NCI-H460 (cell line): ENCODE measurements at regions not wholly inside any gene's neighbourhood (a gene's known extent, or its start where the extent isn't known, plus 50 kb on each side); places are given as distances from the start of the nearest gene placed in this dataset.
"Not testable (repeated sequence)": the region's sequence is repeated elsewhere in the genome, so short reads cannot be mapped to it uniquely, and the experiment has no call there.

Source experiments
- DNase-seq: peaks from one replicate; pipeline ENCODE4 v3.0.0-alpha.2; 2016; ENCODE audit warnings: low read depth; ENCODE audit errors: extremely low read depth

DNA sequence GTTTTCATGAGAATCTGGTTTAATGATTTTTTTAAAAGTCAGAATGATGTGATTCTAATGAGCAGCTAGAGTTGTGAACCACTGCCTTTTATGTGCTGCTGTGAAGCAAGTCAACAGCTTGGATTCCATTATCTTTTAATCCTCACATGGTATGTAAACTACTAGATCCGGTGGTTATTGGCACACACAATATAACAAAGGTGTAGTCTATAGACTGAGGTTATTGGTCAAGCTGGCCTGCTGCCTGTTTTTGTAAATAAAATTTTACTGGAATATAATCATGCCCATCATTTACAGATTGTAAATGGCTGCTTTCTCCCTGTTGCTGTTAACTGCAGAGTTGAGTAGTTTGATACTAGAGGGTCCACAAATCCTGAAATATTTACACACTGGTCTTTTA lies 103.1 kb downstream of the OTOL1 start:
- DNase-seq, result peak; percentile 17

DNA sequence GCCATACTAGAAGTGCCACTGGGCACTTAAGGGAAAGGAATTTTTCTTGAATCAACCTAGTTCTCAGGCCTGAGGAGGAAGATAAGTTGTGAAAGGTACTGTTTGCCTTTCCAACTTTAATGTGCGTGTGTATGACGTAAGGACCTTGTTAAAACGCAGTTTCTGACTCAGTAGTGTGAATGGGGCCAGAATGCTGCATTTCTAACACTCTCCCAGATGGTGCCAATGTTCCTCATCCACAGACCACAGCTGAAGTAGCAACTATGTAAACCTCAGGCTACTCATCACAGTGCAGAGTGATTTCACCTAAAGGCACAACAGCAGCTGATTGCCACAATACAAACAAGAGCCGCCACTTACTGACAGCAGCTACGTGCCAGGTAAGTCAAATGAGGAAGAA lies 103.6 kb downstream of the OTOL1 start:
- peak; percentile 91 for DNase-seq

DNA sequence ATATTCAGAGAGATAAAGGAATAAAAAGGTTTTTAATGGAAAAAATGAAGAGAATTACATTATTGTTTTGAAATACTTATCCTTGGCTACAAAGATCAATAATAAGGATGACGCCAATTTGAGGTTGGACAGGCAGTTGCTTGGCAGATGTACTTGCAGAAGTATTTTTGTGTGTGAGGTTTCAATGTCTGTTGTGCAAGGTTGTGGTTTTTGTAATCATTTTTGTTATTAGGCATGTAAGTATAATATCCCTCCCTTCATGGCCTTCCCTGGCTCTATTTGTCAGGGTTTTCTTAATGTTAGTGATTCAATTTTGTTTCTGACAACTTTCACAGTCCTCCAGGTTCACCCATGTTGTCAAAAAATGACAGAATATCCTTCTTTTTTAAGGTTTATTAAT lies 105.9 kb downstream of the OTOL1 start:
- no peak for DNase-seq

DNA sequence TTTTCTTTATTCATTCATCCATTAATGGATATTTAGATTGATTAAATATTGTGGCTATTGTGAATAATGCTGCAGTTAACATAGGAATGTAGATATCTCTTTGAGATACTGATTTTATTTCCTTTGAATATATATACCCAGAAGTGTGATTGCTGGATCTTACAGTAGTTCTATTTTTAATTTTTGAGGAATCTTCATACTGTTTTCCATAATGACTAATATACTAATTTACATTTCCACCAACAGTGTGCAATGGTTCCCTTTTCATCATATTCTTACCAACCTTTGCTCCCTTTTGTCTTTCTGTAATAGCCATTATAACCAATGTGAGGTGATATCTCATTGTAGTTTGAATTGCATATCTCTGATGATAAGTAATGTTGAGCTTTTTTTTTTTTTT lies 106.3 kb downstream of the OTOL1 start:
- no peak for DNase-seq

DNA sequence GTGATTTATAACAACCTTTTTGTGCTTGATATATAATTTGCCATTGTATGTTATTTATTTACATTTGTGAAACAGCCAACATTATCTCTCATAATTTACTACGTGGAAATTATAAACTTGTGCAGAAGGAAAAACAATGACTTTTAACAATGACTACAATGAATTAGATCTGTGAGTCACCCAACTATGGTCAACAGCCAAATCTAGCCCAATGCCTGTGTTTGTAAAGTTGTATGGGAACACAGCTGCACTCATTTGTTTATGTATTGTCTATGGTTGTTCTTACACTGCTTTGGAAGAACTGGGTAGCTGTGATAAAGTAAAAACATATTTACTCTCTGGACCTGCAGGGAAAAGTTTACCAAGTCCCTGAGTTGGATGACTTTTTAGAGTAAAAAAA lies 110.4 kb downstream of the OTOL1 start:
- no peak for DNase-seq

DNA sequence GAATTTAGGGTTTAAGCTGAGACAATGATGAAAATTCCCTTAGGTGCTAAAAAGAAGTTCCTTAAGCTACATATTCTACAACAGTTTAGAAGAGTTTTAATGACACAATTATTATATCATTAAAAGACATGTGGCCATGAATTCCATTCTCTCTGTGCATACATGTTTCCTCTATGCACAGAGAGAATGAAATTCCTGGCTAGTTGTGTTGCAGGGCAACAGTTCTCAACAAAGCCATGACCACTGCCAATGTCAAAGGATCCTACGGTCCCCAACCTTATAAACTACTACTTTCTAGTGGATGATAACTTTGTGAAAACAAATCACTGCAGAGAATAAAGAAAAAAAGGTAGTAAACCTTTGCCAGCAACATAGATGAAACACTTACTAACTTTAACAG lies 122.7 kb downstream of the OTOL1 start:
- no peak for DNase-seq

DNA sequence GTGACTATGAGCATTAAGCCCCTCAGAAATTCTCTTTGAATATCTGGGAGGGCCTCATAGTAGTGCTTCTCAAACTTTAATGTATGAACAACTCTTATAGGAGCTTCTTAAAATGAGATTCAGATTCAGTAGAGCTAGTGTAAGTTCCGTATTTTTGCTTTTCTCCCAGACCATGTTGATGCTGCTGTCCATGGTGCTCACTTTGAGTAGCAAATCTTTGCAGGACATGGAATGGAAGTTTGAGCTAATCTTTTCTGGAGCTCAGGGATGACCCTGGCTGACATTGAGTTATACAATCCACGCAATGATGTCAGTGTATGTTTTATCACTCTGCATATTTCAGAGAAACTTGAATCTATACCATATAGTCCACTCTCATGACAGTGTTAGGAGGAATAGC lies 134.2 kb downstream of the OTOL1 start:
- DNase-seq, result no peak

DNA sequence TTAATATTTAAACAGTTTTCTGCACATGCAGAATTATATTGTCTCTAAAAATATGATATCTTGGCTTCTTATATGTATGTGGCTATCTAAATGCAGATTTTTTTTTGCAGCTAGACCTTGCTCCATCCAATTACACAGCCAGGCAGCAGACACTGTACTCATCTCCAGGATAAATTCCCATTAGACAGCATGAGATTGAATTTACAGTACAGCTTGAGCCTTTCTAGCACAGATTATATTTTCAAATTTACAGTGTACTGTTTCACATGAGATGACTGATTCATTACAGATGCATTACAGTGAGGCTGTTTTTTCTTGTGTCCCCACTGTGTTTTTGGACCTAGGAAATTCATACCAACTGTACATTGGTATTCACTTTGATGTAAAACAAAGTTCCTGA lies 134.9 kb downstream of the OTOL1 start:
- no peak for DNase-seq

DNA sequence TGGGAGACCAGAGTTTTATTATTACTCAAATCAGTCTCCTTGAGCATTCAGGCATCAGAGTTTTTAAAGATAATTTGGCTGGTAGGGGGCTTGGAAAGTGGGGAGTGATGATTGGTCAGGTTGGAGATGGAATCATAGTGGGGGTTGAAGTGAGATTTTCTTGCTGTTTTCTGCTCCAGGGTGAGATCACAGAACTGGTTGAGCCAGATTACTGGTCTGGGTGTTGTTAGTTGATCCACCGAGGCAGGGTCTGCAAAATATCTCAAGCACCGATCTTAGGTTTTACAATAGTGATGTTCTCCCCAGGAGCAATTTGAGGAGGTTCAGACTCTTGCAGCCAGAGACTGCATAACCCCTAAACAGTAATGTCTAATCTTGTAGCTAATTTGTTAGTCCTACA lies 141.0 kb downstream of the OTOL1 start:
- DNase-seq, result no peak

DNA sequence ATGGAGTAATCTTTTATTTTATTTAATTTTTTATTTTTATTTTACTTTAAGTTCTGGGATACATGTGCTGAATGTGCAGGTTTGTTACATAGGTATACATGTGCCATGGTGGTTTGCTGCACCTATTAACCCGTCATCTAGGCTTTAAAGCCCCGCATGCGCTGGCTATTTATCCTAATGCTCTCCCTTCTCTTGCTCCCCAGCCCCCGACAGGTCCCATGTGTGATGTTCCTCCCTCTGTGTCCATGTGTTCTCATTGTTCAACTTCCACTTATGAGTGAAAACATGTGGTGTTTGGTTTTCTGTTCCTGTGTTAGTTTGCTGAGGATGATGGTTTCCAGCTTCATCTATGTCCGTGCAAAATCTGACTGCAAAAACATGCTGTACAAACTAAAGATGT lies 142.5 kb downstream of the OTOL1 start:
- not testable (repeated sequence) for DNase-seq

DNA sequence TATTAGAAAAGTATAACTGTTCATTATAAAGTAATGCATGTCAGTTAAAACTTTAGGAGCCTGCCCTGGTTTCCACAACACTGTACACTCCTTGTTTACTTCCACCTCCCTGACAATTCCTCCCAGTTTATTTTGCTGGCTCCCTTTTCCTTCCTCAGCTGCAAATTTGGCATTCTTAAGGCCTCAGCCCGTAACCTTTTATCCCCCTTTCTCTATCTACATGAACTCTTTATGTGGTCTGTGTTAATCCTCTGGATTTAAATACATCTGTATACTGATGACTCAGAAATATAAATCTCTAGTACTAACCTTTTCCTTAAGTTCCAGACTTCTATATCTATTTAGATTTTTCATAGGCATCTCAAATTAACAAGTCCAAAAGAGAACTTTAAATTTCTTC lies 143.6 kb downstream of the OTOL1 start:
- DNase-seq, result no peak

DNA sequence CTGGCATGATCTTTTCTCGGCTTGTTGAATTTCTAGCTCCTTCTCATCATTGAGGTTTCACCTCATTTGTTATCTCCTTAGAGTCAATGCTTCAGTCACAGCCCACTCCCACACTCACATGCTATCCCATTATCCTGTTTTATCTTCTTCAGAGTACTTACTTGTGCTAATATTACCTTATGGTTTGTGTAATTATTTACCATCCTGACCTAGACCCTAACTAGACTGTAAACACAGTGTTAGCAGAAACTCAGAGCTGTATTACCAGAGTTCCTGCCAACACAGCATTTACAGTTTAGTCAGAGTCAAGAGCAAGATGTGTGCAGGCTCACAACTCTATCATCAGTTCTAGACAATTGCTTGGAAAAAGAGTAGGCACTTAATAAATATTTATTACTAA lies 144.7 kb downstream of the OTOL1 start:
- no peak for DNase-seq

DNA sequence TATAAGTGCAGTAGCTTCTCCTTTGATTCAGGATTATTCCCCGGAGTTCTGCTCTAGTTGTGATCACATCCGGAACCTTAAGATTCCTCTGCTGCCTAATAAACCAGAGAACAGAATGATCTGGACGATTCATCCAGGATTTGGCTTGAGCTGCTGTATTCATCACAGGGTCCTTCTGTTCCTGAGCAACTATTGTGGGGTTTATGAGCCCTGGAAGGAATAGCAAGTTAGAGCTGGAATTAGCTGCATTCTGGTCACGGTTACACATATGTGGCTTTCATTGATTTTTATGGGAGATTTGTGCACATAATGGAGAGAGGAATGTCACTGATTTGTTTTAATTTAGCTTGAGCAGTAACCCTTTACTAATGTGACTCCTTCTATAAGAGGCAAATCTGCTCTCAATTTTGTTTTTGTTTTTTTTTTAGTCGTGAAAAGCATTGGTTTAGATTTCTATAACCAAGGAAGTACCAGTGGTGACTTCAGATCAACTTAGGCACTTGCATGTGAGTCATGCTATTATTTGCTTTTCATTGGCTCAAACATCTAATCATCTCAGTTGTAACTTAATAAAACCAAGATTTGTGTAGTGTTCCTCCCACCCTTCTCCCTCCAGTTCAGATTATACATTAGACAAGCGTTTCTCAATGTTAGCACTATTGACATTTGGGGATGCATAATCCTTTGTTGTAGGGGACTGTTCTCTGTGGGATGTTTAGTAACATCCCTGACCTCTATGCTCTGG lies 148.5 kb downstream of the OTOL1 start:
- no peak for DNase-seq

DNA sequence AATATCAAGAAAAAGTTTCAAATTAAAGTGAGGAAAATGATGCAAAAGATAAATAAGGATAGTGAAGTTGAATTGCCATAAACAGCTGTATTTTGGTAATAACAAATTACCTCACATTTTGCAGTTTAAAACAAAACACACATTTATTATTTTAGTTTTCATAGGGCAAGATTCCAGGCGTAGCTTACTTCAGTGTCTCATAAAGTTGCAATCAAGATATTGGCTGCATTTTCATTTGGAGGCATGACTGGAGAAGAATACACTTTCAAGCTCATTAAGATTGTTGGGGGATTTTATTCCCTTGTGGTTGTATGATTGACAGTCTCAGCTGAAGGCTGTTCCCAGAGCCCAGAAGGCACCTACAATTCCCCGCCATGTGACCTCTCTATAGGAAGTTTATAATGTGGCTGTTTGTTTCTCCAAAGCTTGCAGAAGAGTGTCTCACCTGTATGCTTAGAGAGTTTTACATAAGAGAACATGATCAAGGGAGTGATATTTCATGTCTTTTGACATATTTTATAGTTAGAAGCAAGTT lies 151.4 kb downstream of the OTOL1 start:
- DNase-seq, result no peak

DNA sequence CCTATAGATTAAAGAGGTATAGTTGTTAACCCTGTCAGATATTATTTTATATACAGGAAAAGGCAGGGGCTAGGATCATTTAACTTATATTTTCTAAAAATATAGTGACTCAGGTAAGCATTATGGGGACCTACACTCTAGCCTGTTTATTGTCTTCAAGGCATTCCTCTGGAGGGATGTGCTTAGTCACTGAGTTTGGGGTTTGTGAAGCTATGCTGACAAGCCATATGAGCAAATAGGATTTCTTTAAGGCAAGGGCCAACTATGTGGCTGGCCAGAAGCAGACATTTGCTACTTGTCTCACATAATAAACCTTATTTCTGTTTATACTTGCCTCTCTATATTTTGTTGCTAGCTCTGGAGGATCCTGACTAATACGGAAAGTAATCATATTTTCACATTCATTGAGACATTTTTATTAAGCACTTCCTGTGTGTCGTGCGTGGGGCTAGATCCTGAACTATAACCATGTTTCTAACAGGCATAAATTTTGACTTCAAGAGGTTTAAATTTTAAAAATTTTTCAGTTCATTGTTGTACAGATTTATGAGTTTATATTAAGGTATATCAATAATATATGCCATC lies 153.4 kb downstream of the OTOL1 start:
- DNase-seq, result peak; percentile 33

DNA sequence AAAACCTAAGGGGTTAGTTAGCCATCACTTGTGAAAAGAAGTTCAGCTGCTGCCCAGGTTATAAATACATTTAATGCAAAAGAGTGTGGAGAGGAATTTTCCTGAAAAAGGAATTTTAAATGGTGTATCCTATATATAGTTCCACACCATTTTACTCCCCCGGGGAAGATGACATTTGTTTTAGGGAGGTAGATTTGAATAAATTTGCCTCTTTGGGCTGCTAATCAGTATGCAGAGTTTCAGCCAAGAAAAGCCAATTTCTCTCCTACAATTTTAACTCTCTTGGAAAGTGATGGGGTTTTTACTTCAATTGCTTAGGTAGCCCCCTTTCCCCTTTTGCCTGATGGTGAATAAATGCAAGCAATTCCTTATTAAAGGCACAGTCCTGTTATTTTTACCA lies 161.2 kb downstream of the OTOL1 start:
- no peak for DNase-seq

DNA sequence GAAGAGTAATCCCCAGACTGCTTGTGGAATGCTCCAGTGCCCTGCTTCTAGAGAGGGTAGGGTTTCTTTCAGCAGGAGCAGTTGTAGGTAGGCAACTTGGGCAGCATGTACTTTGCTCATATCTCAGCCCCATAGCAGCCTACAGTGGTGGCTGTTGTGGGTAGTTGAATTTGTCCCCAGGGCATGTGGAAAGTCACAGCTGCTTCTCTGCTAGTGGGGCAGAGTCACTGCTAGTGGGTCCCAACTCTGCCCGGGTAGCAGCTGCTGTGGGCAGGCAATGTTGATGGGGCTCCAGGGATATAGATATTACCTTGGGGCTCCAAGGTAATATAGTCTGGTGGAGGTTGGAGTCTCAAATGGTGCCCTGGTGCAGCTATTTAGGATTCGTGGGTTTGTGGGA lies 174.5 kb downstream of the OTOL1 start:
- no peak for DNase-seq

DNA sequence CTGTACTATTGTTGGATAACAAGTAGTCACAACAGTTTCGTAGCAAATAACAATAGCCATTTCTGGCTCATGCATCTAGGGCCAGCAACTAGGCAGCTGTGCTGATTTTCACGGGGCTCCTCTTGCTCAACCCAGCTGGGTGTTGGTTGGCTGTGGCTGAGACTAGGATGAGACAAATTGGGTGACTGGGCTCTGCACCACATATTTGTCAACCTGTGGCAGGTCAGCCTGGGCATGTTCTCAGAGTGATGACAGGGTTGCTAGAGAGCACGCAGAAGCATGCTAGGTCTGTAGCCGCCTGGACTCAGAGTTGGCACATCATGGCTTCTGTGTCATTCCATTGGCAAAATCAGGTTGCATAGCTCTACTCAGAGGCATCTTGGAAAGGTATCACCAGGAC lies 175.9 kb downstream of the OTOL1 start:
- no peak for DNase-seq

DNA sequence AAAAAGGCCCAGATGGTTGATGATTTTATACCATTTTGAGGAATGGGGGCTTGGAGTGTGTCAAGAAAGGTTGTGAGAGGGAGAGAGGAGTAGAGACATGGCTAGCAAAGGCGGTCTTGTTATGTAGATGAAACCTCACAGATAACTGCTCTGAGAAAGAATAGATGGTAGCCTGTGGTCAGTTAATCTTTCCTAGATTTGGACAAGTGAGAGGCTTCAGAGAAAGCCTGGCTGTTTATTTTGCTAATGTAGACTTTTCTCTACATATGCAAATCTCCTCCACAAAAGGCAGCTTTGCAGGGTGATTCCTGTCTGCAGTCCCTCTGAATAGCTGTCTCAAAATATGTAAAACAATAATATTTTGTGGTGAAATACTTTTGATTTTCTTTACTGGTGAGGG lies 177.3 kb downstream of the OTOL1 start:
- no peak for DNase-seq

DNA sequence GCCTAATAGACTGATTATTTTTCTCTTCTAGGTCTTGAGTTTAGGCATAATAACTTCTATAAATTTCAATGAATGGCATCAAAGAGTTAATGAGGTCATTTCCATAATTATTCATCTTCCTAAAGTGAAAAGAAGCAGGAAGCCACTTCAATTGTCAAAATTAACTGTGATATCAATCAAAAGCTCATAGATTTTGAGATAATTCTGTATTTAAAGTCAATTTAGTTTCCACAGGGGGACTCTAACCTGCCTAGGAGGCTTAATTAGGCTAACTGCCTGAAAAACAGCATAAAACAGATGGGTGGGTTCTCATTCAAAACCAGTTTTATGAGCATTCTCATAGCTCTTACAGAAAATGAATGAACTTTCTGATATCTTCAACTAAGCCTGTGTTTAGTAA lies 177.8 kb downstream of the OTOL1 start:
- DNase-seq, result no peak

DNA sequence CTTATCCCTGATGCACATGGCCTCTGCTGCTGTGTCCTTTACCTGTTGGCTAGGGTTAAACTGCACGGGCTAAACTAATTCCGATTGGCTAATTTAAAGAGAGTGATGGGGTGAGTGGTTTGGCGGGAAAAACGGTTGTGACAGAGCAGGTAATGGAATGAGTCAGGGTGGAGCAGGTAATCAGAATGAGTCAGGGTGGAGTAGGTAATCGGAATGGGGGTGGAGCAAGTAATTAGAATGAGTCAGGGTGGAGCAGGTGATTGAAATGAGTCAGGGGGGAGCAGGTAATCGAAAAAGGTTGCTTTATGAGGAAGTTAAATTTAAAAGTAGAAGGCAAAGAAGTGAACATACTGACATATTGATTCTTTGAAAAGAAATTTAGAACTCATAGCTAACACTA lies 185.2 kb downstream of the OTOL1 start:
- not testable (repeated sequence) for DNase-seq

DNA sequence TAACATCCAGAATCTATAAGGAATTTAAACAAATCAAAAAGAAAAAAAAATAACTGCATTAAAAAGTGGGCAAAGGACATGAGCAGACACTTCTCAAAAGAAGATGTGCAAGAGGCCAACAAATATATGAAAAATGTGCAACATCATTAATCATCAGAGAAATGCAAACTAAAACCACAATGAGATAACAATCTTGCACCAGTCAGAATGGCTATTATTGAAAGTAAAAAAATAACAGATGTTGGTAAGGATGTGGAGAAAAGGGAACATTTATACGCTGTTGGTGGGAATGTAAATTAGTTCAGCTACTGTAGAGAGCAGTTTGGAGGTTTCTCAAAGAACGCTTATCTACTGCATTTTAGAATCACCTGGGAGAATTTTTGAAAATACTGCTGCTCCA lies 186.1 kb downstream of the OTOL1 start:
- no peak for DNase-seq
